Urinary bladder (tissue), 3 donors: ENCODE measurements at regions not wholly inside any gene's neighbourhood (a gene's known extent, or its start where the extent isn't known, plus 50 kb on each side); places are given as distances from the start of the nearest gene placed in this dataset.

Source experiments
- DNase-seq: peaks from one replicate; pipeline ENCODE4 v3.0.0-alpha.2; 2015; ENCODE audit errors: extremely low spot score
- H3K27ac ChIP-seq: one replicate; pipeline ENCODE4 v1.5.1; 2013; ENCODE audit warnings: low read depth, mild to moderate bottlenecking, moderate library complexity
- H3K36me3 ChIP-seq: one replicate; pipeline ENCODE4 v1.6.1; 2013; ENCODE audit warnings: mild to moderate bottlenecking, moderate library complexity; ENCODE audit not compliant: insufficient read depth
- H3K4me1 ChIP-seq: one replicate; pipeline ENCODE4 v1.6.1; 2013; ENCODE audit warnings: mild to moderate bottlenecking, moderate library complexity; ENCODE audit not compliant: insufficient read depth
- H3K4me3 ChIP-seq: one replicate; pipeline ENCODE4 v1.5.1; 2013; ENCODE audit warnings: low read depth, low read length
- WGBS: extraction: QIAGEN DNeasy Blood & Tissue Kit; methylation state at CpG from one replicate; pipeline ENCODE4 v1.1.7; 2013; 5-methylcytosine and 5-hydroxymethylcytosine counted together
- donor health status: healthy with polysubstance abuse.
- donor health status: healthy.

DNA sequence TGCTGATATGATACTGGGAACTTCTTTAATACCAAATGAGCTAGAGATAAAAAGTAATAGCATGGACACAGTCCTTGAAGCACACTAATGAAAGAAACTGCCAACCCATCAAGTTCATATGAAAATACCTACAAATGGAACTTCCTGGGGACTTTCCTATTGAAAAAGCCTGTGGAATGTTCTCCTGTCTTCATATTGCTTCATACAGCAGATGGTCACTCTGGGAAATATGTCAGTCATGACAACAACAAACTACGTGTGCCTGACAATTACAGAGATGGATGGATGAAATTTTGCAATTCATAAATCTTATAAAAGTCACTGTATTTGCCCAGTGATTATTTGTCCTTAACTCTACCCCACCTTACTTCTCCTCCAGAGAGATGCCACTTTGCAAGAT lies 106.6 kb upstream of the COL1A2 start:
- Histone ChIP-seq H3K27ac (no peak overlapping the region), H3K4me3 (no peak overlapping the region), H3K36me3 (no peaks in the 10 kb centered on the region), H3K4me1 (no peaks in the 10 kb centered on the region)
- 74% methylated on average over 1 of the region's 1 CpG for WGBS
- DNase-seq = no peak

- Histone ChIP-seq H3K4me1 (no peaks in the 10 kb centered on the region), H3K36me3 (no peaks in the 10 kb centered on the region), H3K4me3 (no peak overlapping the region), H3K27ac (no peak overlapping the region)
- peak; percentile 45 for DNase-seq
- WGBS = 41% methylated on average over 1 of the region's 1 CpG
Observed at GRCh38 chr7:94289071-94289470, 105.6 kb upstream of the COL1A2 start.

- Histone ChIP-seq H3K27ac (no peak overlapping the region), H3K4me1 (no peaks in the 10 kb centered on the region), H3K4me3 (no peak overlapping the region), H3K36me3 (no peaks in the 10 kb centered on the region)
- no peak for DNase-seq
- 53% methylated on average over 6 of the region's 6 CpGs for WGBS
Observed at GRCh38 chr7:94294471-94295131, 100.1 kb upstream of the COL1A2 start.

DNA sequence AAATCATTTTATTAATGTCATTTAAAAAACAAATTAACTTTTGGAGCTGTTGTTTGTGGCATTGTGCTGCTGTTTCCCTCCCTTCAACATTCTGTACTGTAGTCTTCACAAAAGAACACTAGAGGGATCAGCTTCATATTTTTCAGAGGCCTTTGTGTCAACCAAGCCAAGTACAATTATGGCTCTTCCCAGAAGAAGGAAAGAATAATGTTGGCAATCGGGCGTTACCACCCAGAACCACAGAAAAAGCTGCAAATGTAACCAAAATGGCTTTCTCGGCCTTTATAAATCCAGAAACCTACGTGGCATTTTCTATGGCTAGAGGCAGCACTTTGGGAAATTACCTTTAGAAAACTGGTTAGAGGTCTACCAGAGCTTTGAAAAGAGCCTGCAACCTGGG lies 98.8 kb upstream of the COL1A2 start:
- no peak overlapping the region for H3K27ac ChIP-seq
- H3K4me1 ChIP-seq = no peaks in the 10 kb centered on the region
- peak; percentile 62 for DNase-seq
- no peak overlapping the region for H3K4me3 ChIP-seq
- WGBS = 21% methylated on average over 4 of the region's 4 CpGs
- no peaks in the 10 kb centered on the region for H3K36me3 ChIP-seq

GRCh38 chr7:94296881-94297280 lies 97.8 kb upstream of the COL1A2 start:
- Histone ChIP-seq H3K27ac (peak overlapping the region; percentile 35), H3K4me1 (no peaks in the 10 kb centered on the region), H3K36me3 (no peaks in the 10 kb centered on the region), H3K4me3 (no peak overlapping the region)
- WGBS = 35% methylated on average over 2 of the region's 2 CpGs
- no peak for DNase-seq

- no peak for DNase-seq
- WGBS = 23% methylated on average over 5 of the region's 5 CpGs
- no peak overlapping the region for H3K4me3 ChIP-seq
- no peaks in the 10 kb centered on the region for H3K36me3 ChIP-seq
- peak overlapping the region; percentile 16 for H3K27ac ChIP-seq
- H3K4me1 ChIP-seq = no peaks in the 10 kb centered on the region
Observed at GRCh38 chr7:94297397-94297838, 97.3 kb upstream of the COL1A2 start.

DNA sequence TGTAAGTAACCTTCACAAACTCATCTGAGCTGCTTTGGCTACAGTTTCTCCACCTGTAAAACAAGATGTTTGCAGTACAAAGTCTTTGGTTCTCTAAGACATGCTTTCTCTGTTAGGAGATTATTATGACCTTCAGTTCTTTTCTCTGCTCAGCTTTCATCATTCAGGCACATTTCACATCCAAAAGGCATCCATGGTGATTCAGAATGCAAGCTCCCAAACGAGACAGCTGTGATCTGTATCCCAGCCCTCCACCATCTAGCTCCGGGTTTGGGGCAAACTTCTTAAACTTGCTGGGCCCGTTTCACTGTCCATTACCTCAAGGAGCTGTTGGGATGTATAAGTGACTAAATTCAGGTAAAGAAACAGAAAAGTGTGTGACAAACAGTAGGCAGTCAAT lies 95.8 kb upstream of the COL1A2 start:
- H3K4me1 ChIP-seq = no peaks in the 10 kb centered on the region
- no peak overlapping the region for H3K4me3 ChIP-seq
- H3K36me3 ChIP-seq = no peaks in the 10 kb centered on the region
- 43% methylated on average over 3 of the region's 3 CpGs for WGBS
- no peak for DNase-seq
- peak overlapping the region; percentile 43 for H3K27ac ChIP-seq

DNA sequence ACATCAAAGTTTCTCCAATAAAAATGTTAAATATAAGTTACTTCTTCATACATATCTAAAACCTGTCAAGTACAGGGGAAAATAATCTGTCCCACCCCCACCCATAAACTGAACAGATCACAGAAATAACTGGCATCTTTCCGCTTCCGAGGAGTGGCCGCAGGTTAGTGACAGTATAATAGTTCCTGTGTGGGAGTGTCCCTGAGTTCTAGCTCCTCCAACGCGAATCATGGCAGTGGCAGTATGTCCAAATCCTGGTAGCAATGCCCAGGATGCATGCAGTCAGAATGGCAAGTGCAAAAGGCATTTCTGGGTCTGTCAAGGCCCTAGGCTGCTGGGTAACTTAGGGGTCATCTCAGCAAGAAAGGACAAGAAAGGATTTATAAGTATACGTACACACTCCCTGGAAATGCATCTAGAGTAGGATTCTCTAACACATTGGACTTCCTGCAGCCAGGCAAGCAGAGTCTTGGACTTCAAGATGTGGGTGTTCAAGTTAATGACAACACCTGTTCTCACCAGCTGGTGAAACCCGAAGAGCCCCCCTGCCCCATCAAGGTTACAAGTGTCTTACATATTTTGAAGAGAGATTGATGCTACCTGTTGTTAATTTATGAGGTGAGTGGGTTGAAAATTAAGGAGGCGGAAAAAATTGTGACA lies 94.4 kb upstream of the COL1A2 start:
- DNase-seq = no peak
- WGBS = 70% methylated on average over 8 of the region's 8 CpGs

DNA sequence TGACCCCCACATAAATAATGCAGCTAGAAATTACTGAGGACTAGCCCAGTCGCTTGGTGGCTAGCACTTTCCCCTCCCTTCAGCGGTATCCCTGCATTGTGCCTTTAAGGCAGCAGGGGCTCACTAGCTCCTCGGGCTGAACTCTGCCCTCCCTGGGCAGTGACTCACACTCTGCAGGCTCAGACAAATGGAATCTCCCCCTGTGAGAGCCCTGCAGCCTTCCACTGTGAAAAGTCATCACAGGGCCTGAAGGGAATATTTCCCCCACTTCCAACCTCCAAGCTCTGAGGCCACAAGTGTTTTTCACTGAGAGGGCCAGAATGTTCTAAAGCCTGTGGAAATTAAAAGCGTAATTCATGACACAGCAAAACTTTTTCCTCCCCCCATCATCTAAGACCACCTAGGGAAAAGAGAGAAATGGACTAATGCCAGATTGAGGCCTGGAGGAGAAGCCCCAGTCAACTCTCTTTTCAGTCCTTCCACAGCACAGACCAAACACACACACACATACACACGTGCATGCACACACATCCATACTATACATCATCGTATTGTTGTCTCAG lies 93.6 kb upstream of the COL1A2 start:
- DNase-seq = no peak
- no peaks in the 10 kb centered on the region for H3K4me1 ChIP-seq
- H3K4me3 ChIP-seq = no peak overlapping the region

More for the DNA sequence above, 94.4 kb upstream of the COL1A2 start:
- H3K4me1 ChIP-seq = no peaks in the 10 kb centered on the region
- no peak overlapping the region for H3K4me3 ChIP-seq
- no peak overlapping the region for H3K27ac ChIP-seq
- no peaks in the 10 kb centered on the region for H3K36me3 ChIP-seq

GRCh38 chr7:94303118-94303517 lies 91.6 kb upstream of the COL1A2 start:
- Histone ChIP-seq H3K4me3 (no peak overlapping the region), H3K27ac (peak overlapping the region; percentile 26), H3K4me1 (no peaks in the 10 kb centered on the region), H3K36me3 (no peaks in the 10 kb centered on the region)
- DNase-seq = no peak
- 36% methylated on average over 4 of the region's 4 CpGs for WGBS

More for the DNA sequence above, 93.6 kb upstream of the COL1A2 start:
- Histone ChIP-seq H3K27ac (peak overlapping the region; percentile 68), H3K36me3 (no peaks in the 10 kb centered on the region)
- WGBS = 27% methylated on average over 6 of the region's 6 CpGs

DNA sequence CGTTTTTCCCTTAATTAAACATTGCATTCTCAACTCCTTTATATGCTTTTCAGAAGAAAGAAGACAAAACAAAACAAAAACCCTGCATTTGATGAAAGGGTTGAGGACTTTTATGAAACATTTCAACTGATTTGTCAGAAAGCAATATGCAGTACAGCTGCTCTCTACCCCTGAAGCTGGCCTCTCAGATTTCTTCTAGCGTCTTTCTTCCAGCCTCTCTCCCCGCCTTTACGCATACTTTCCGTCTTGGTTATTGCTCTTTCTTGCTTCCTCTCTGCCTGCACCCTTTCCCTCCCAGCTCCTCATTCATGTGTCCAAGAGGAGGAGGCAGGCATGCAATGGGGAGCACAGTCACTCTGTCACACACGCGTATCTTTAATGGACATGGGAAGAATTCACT lies 91.0 kb upstream of the COL1A2 start:
- Histone ChIP-seq H3K4me1 (no peaks in the 10 kb centered on the region), H3K4me3 (no peak overlapping the region), H3K27ac (no peak overlapping the region), H3K36me3 (no peaks in the 10 kb centered on the region)
- peak; percentile 73 for DNase-seq
- WGBS = 10% methylated on average over 7 of the region's 7 CpGs

GRCh38 chr7:94304878-94305277 lies 89.8 kb upstream of the COL1A2 start:
- 97% methylated on average over 2 of the region's 2 CpGs for WGBS
- Histone ChIP-seq H3K36me3 (no peaks in the 10 kb centered on the region), H3K4me1 (no peaks in the 10 kb centered on the region), H3K27ac (no peak overlapping the region), H3K4me3 (no peak overlapping the region)
- DNase-seq = no peak

DNA sequence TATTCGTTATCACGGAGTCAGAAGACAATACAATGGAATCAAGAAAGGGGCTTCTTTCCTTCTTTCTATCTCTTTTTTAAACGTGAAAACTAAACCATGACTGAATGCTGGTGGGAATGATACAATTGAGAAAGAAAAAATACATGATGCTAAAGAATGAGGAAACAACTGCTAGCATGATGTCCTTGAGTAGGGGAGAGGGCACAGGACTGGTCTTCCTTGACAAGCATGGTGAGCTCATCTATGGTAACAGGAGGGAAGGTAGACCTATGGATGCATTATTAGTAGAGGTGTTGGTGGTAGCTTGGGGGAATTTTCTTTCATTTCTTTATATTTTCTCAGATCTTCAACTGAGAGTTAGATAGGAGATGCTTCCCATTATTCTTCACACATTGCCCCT lies 88.9 kb upstream of the COL1A2 start:
- no peaks in the 10 kb centered on the region for H3K36me3 ChIP-seq
- no peak for DNase-seq
- no peaks in the 10 kb centered on the region for H3K4me1 ChIP-seq
- no peak overlapping the region for H3K27ac ChIP-seq
- H3K4me3 ChIP-seq = no peak overlapping the region
- 72% methylated on average over 3 of the region's 3 CpGs for WGBS

- Histone ChIP-seq H3K27ac (no peak overlapping the region), H3K4me3 (no peak overlapping the region), H3K36me3 (no peaks in the 10 kb centered on the region), H3K4me1 (no peaks in the 10 kb centered on the region)
- no peak for DNase-seq
- 89% methylated on average over 4 of the region's 4 CpGs for WGBS
Observed at GRCh38 chr7:94307399-94308048, 87.2 kb upstream of the COL1A2 start.
